MCF 10A (cell line): ENCODE measurements at regions not wholly inside any gene's neighbourhood (a gene's known extent, or its start where the extent isn't known, plus 50 kb on each side); places are given as distances from the start of the nearest gene placed in this dataset.
"Not testable (repeated sequence)": the region's sequence is repeated elsewhere in the genome, so short reads cannot be mapped to it uniquely, and the experiment has no call there.

ENCODE experiments used
- BruUV-seq: library from RNA; stranded (reverse); fragments of 400-500 nt; replicated peaks from 2 replicates; lab custom pipeline; 2021; lab: Mats Ljungman, UMichigan
- CTCF ChIA-PET: fragments of 300-600 bp; sonication (Branson Sonifier 250); formaldehyde crosslinking; extraction: SDS; loops from one replicate; lab custom pipeline; 2021; ENCODE audit warnings: antibody characterized with exemption, inconsistent platforms; lab: Yijun Ruan, JAX
- POLR2A ChIA-PET: fragments of 300-600, 350-650 bp; sonication (Branson Sonifier 250); formaldehyde crosslinking; extraction: SDS; loops from one replicate; lab custom pipeline; 2020; ENCODE audit warnings: antibody characterized with exemption, inconsistent platforms; lab: Yijun Ruan, JAX
- DNase-seq: peaks from one replicate; pipeline ENCODE4 v3.0.0-alpha.2; 2018; ENCODE audit not compliant: unreplicated experiment
- H3K27ac Mint-ChIP-seq: one replicate; pipeline ENCODE4 v1.8.0; 2022; ENCODE audit warnings: mild to moderate bottlenecking, low read depth, mixed read lengths; ENCODE audit not compliant: unreplicated experiment
- H3K27me3 Mint-ChIP-seq: one replicate; pipeline ENCODE4 v1.8.0; 2022; ENCODE audit warnings: mixed read lengths; ENCODE audit not compliant: insufficient read depth, unreplicated experiment
- H3K36me3 Mint-ChIP-seq: one replicate; pipeline ENCODE4 v1.8.0; 2022; ENCODE audit warnings: mild to moderate bottlenecking, moderate library complexity, mixed read lengths; ENCODE audit not compliant: insufficient read depth, unreplicated experiment
- H3K4me1 Mint-ChIP-seq: one replicate; pipeline ENCODE4 v1.8.0; 2022; ENCODE audit warnings: mixed read lengths; ENCODE audit not compliant: insufficient read depth, unreplicated experiment
- H3K4me3 Mint-ChIP-seq: one replicate; pipeline ENCODE4 v1.8.0; 2022; ENCODE audit warnings: mild to moderate bottlenecking, moderate library complexity, mixed read lengths; ENCODE audit not compliant: unreplicated experiment
- H3K9me3 Mint-ChIP-seq: one replicate; pipeline ENCODE4 v1.8.0; 2022; ENCODE audit warnings: mixed read lengths; ENCODE audit not compliant: unreplicated experiment
- intact Hi-C: fragments of 100-400 bp; cut with micrococcal nuclease; formaldehyde crosslinking; loops from 2 replicates; pipeline ENCODE4 v1.14.1; 2022
- TF ChIP-seq, protein P1 (sequence below): fragments of 200-600 bp; IDR thresholded peaks from one replicate; pipeline ENCODE4 v1.8.0; 2022; ENCODE audit warnings: antibody characterized with exemption, mild to moderate bottlenecking; ENCODE audit not compliant: unreplicated experiment

DNA sequence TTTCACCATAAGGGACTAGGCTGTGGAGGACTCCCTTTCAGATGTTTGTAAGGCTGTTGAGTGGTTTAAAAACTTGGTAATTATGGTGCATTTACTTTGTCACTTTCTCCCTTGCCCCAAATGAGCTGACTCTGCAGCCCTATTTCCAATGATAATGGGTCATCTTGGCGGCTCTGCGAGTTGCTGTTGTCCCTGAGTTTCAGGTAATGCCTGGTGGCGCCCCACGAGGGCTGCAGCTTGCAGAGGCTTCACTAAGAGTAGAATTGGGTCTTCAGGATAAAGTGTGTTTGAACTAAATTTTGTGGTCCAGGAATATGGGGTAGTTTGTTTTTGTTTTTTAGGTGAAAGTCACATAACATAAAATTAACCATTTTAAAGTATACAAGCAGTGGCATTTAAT, 450.1 kb upstream of the CFAP20DC start:
- DNase-seq, result no peak
- TF ChIP-seq, protein P1, sequence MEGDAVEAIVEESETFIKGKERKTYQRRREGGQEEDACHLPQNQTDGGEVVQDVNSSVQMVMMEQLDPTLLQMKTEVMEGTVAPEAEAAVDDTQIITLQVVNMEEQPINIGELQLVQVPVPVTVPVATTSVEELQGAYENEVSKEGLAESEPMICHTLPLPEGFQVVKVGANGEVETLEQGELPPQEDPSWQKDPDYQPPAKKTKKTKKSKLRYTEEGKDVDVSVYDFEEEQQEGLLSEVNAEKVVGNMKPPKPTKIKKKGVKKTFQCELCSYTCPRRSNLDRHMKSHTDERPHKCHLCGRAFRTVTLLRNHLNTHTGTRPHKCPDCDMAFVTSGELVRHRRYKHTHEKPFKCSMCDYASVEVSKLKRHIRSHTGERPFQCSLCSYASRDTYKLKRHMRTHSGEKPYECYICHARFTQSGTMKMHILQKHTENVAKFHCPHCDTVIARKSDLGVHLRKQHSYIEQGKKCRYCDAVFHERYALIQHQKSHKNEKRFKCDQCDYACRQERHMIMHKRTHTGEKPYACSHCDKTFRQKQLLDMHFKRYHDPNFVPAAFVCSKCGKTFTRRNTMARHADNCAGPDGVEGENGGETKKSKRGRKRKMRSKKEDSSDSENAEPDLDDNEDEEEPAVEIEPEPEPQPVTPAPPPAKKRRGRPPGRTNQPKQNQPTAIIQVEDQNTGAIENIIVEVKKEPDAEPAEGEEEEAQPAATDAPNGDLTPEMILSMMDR, result no peak
- Mint-ChIP-seq H3K4me1 (no peaks in the 10 kb centered on the region), H3K9me3 (no peaks in the 10 kb centered on the region), H3K4me3 (no peak overlapping the region), H3K36me3 (peaks cover 5% of the 10 kb centered on the region), H3K27ac (no peak overlapping the region), H3K27me3 (no peaks in the 10 kb centered on the region)
- ChIA-PET CTCF (interaction anchor here (0.6 kb wide), 1 partner anchor 26 kb away, joined by 3 read pairs; no protein-coding TSS in a partner anchor), POLR2A (no interaction called here)
- no TSS peak for BruUV-seq
- intact Hi-C loops, result no loop called here

DNA sequence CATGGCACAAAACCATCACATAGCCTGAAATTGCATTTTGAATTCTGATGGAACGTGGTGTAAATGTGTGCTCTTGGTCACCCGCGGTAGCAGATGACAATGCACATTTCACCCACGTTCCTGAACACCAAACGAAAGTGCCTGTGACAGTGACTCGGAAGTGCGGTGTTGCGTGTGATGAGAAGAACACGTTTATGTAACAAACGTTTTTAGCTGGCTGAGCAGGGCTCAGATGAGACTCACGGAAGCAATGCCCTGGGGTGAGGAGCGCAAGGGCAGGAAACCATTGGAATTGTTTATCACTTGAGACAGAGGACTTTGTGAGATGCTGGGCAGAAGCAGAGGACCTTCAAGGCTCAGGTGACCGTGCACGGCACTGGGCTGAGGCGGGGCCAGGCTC, 449.2 kb upstream of the CFAP20DC start:
- POLR2A ChIA-PET, result no interaction called here
- H3K36me3 Mint-ChIP-seq, result peaks cover 5% of the 10 kb centered on the region
- TF ChIP-seq, protein P1, result no peak
- no peaks in the 10 kb centered on the region for H3K27me3 Mint-ChIP-seq
- no peak for DNase-seq
- CTCF ChIA-PET, result no interaction called here
- intact Hi-C loops, result no loop called here
- H3K27ac Mint-ChIP-seq, result no peak overlapping the region
- no peaks in the 10 kb centered on the region for H3K4me1 Mint-ChIP-seq
- no peak overlapping the region for H3K4me3 Mint-ChIP-seq
- BruUV-seq, result no TSS peak
- H3K9me3 Mint-ChIP-seq, result no peaks in the 10 kb centered on the region

DNA sequence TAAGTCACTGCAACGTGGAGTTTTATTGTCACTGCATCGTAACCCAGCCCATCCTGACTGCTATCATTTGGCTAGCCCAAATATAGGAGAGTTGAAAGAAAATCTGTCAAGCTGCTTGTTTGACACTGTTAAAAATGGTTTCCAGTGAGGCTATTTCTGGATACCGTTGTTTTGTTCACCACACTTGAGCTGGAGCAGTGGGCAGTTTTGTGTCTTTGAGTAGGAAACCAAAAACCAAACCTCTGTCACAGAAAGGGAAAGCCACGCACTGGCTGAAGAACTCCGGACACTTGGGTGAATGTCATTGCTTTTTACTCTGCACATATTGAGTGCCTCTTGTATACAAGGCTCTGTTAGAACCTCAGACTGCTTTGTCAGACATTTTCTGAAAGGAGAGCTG, 446.4 kb upstream of the CFAP20DC start:
- ChIA-PET POLR2A (no interaction called here), CTCF (no interaction called here)
- no TSS peak for BruUV-seq
- TF ChIP-seq, protein P1, result no peak
- H3K4me1 Mint-ChIP-seq, result no peaks in the 10 kb centered on the region
- H3K4me3 Mint-ChIP-seq, result no peak overlapping the region
- no peaks in the 10 kb centered on the region for H3K27me3 Mint-ChIP-seq
- H3K27ac Mint-ChIP-seq, result no peak overlapping the region
- H3K36me3 Mint-ChIP-seq, result peaks cover 5% of the 10 kb centered on the region
- DNase-seq, result no peak
- intact Hi-C loops, result no loop called here
- H3K9me3 Mint-ChIP-seq, result no peaks in the 10 kb centered on the region

DNA sequence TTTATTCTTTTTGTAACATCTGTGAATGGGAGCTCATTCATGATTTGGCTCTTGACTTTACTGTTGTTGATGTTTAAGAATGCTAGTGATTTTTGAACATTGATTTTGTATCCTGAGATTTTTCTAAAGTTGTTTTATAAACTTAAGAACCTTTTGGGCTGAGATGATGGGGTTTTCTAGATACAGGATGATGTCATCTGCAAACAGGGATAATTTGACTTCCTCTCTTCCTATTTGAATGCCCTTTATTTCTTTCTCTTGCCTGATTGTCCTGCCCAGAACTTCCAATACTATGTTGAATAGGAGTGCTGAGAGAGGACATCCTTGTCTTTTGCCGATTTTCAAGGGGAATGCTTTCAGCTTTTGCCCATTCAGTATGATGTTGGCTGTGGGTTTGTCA, 445.1 kb upstream of the CFAP20DC start:
- DNase-seq, H3K36me3 Mint-ChIP-seq, POLR2A ChIA-PET, H3K4me3 Mint-ChIP-seq, H3K9me3 Mint-ChIP-seq, H3K27ac Mint-ChIP-seq, H3K27me3 Mint-ChIP-seq, H3K4me1 Mint-ChIP-seq, intact Hi-C loops, BruUV-seq: not testable (repeated sequence)
- CTCF ChIA-PET, result interaction anchor here (0.6 kb wide), 1 partner anchor 1369 kb away, joined by 3 read pairs; no protein-coding TSS in a partner anchor

DNA sequence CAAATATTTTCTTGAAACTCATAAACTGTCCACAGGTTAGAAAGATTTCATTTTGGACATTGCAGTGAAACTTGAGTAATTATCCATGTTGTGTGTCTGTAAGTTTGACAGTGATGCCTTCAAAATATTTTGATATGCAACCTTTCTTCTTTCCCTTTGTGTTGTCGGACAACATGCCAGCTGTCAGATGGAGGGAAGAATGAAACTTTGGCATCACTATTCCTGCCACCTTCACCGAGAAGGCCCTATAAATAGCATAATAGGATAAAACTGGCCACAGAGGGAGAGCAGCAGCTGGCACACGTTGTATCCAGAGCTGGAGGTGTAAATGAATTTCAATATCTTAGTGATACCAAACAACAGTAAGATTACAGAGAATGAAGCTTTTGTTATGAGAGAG, 436.7 kb upstream of the CFAP20DC start:
- POLR2A ChIA-PET, result no interaction called here
- TF ChIP-seq, protein P1, result no peak
- Mint-ChIP-seq H3K4me3 (no peak overlapping the region), H3K36me3 (no peaks in the 10 kb centered on the region), H3K27ac (no peak overlapping the region), H3K27me3 (no peaks in the 10 kb centered on the region), H3K9me3 (no peaks in the 10 kb centered on the region), H3K4me1 (peaks cover 11% of the 10 kb centered on the region)
- DNase-seq, result no peak
- no TSS peak for BruUV-seq
- intact Hi-C loops, result no loop called here
- CTCF ChIA-PET, result no interaction called here
